Stimulated activated CD8-positive, alpha-beta memory T cell treated with anti-CD3 and anti-CD28 coated beads, Interleukin-7, amount 100 ng/mL, for 1 hour (primary cell): ENCODE measurements at regions not wholly inside any gene's neighbourhood (a gene's known extent, or its start where the extent isn't known, plus 50 kb on each side); places are given as distances from the start of the nearest gene placed in this dataset.
"Not testable (repeated sequence)": the region's sequence is repeated elsewhere in the genome, so short reads cannot be mapped to it uniquely, and the experiment has no call there.

ENCODE experiments used
- DNase-seq, 2 donors: peaks; one replicate each; pipeline ENCODE4 v3.0.0-alpha.2; 2020; ENCODE audit warnings: low read depth in 2 of 2

- DNase-seq = peak; percentile 20 to 21
Observed at GRCh38 chr18:9017167-9017904, 85.2 kb upstream of the NDUFV2 start.

DNA sequence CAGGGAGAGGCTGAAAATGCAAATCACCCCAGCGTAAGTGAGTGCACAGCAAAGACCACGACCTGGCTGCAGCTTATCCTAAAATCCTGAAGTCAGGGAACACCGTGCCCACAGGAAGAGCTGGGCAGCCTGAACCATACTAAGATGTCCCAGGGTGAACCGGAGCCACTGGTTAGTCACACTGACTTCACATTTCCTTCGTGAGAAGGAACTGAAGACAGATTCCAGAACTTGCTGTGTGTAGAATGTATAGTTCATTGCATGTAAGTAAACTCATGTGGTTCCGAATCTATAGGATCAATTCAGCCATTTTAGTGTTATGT lies 84.6 kb upstream of the NDUFV2 start:
- DNase-seq = no peak

DNA sequence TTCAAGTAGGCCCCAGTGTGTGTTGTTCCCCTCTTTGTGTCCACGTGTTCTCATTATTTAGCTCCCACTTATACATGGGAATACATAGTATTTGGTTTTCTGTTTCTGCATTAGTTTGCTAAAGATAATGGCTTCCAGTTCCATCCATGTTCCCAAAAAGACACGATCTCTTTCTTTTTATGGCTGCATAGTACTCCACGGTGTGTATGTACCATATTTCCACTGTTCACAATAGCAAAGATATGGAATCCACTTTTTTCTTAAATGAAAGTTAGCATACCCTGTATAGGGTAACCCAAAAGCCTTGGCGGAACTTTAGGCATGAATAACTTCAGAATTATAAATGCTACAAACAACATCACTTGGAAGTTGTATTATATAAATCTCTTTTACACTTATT lies 83.4 kb upstream of the NDUFV2 start:
- no peak for DNase-seq

DNA sequence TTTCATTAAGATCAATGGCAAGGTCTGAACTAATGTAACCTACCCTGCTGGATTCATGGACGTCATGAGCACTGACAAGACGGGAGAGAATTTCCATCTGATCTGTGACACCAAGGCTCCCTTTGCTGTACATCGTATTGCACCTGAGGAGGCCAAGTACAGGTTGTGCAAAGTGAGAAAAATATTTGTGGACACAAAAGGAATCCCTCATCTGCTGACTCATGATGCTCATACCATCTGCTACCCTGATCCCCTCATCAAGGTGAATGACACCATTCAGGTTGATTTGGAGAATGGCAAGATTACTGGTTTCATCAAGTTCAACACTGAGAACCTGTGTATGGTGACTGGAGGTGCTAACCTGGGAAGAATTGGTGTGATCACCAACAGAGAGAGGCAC lies 82.3 kb upstream of the NDUFV2 start:
- DNase-seq = no peak

DNA sequence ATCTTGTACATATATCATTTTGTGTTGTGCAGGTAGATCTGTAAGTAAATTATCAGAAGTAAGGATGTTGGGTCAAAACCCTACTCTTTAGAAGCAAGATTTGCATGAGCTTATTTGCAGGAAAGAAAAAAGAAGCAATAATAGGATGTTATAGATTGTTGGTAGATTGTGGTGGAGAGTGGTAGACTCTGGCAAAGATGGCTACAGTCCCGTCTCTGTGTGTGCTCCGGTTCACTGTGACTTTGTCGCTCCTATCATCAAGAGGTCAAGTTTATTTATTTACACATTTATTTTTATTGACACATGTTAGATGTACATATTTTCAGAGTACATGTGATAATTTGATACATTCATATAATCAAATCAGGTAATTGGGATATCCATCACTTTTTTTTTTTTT lies 81.0 kb upstream of the NDUFV2 start:
- DNase-seq = no peak

DNA sequence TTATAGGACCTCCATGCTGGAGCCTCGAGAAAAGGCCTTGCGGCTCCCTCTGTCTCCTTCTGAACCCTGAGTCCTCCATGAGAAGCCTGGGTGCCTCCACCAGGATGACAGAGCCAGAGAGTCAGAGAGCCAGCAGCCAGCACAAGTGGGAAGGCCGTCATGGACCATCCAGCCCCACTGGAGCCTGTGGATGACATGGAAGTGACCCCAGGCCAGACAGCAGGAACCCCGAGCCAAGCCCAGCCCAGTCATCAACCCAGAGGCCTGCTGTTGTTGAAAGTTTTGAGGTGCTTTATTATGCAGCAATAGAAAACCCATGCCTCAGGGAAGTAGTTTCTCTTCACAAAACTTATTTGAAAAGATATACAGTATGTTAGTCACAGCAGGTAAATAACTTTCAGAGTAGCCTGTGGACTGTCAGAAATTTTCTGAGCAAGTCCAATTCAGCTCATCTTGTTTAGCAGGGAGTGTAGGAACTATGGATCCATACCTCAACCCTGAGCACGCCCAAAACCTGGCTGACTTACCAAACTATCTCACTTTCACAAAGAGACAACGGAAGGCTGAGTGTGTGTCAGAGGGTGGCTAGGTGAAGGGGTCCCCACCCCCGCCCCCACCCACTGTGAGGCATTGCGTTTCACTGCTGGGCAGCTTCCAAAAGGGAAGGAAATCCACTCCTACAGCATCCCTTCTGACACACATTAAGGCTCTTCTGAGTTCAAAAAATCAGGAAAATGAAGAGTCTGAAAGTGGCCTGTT lies 79.9 kb upstream of the NDUFV2 start:
- DNase-seq = no peak

- DNase-seq = not testable (repeated sequence)
Observed at GRCh38 chr18:9024031-9024646, 78.4 kb upstream of the NDUFV2 start.

- no peak for DNase-seq
Observed at GRCh38 chr18:9025091-9025838, 77.2 kb upstream of the NDUFV2 start.

GRCh38 chr18:9029131-9029530 lies 73.4 kb upstream of the NDUFV2 start:
- no peak for DNase-seq

GRCh38 chr18:9032519-9032918 lies 70.0 kb upstream of the NDUFV2 start:
- no peak for DNase-seq

DNA sequence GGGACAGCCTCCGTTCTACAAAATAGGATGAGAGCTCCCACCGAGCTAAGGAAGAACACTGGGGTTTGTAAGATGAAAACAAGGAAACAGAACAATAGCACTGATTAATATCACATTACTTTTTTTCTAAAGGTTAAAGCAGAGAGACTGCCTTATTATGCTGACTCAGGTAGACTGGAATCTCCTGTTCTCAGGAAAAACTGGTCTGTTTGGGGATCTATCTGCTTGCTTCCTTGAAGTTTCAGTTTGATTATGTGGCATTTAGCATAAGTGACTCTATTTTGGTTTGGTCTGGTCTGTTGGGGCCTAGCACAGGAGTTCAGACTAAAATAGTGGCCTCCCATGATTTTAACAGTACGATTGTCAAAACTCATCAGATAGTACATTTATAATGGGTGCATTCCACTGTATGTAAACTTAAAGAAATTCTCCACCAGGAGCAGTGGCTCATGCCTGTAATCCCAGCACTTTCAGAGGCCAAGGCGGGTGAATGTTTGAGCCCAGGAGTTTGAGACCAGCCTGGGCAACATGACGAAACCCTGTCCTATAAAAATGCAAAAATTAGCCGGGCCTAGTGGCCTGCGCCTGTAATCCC lies 64.1 kb upstream of the NDUFV2 start:
- DNase-seq = no peak

DNA sequence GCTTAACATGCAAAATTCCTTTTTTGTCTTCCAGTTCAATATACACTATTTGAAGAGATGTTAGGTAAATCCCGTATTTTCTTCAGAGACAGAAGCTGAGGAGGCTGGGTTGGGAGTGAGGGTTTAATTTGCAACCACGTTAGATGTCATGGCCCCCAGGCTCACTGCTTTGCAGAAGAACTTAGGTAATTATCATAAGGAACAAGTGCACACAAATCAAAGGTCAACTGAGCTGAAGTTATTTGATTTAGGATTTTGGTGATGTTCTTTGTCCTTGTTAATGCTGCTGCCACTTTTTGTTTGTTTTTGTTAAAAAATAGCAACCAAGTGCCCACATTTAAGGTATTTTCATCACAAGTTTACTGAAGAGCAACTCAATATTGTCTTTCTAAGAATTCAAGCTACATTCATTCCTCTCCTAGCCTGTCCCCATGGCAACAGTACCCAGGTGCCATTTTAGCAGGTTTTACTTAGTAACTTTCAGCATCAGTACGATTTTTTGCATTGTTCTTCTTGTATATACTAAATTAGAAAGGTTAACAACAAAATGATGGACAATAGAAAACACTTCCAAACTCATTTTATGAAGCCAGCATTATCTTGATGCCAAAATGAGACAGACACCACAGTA lies 62.9 kb upstream of the NDUFV2 start:
- DNase-seq = no peak

- DNase-seq = no peak
Observed at GRCh38 chr18:9042766-9043481, 59.6 kb upstream of the NDUFV2 start.

DNA sequence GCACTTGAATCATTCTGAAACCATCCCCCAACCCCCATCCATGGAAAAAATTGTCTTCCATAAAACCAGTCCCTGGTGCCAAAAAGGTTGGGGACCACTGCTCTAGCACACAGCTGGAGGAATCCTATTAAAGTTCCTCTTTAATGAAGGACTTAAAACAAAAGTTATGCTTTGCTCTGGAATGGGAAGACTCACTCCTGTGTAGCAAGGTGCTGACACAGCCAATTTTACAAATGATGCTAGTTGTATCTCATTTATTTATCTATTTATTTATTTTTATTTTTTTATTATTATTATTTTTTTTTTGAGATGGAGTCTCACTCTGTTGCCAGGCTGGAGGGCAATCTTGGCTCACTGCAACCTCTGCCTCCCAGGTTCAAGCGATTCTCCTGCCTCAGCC lies 58.9 kb upstream of the NDUFV2 start:
- DNase-seq = no peak

DNA sequence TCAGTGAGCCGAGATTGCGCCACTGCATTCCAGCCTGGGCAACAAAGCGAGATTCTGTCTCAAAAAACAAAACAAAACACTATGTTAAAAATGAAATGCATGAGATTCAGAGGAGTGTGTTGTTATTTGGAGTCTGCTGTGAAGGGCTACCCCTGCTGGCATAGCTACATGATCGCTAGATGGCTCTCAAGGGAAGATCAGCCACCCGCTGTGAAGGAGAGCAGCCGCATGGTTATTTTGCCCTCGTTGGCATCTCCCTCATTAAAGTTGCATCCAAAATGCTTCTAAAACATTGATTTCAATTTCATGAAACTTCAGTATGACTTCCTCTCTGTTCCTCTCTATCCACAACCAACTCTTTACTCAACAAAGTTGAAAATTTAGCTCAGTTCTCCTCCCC lies 54.8 kb upstream of the NDUFV2 start:
- no peak for DNase-seq

DNA sequence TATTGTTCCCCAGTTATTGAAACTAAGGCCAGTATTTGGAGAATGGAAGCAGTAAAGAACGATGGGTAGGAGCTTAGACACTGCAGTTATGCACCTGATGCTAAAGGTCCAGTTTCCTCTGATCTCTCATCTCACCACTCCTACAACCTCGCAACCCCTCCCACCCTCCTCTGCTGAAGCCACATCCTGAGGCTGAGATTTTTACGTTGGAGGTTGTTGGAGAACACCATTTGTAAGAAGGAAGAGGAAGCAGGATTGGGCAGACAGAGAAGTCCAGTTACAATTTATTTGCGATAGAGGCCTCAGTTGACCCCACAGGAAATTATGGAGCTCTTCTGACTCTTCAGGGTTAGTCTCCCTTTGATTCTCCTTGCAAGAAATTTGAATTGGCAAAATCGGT lies 54.3 kb upstream of the NDUFV2 start:
- DNase-seq = no peak

- DNase-seq = no peak
Observed at GRCh38 chr18:9048808-9049494, 53.5 kb upstream of the NDUFV2 start.

GRCh38 chr18:9049495-9049809 lies 53.0 kb upstream of the NDUFV2 start:
- DNase-seq = no peak

- not testable (repeated sequence) for DNase-seq
Observed at GRCh38 chr18:9050628-9051284, 51.7 kb upstream of the NDUFV2 start.
